Neural cell (in vitro differentiated cells): ENCODE measurements at regions not wholly inside any gene's neighbourhood (a gene's known extent, or its start where the extent isn't known, plus 50 kb on each side); places are given as distances from the start of the nearest gene placed in this dataset.

ENCODE experiments used
- H2AFZ ChIP-seq: fragments of 200-600, 300-800 bp; sonication (generic), shearing (Covaris generic); 2 replicates; pipeline ENCODE4 v1.6.0; 2014; ENCODE audit warnings: low read depth, mild to moderate bottlenecking, antibody characterized with exemption, low read length, moderate library complexity
- H3F3A ChIP-seq: fragments of 200-600 bp; shearing (Covaris generic); 2 replicates; pipeline ENCODE4 v1.6.1; 2016; ENCODE audit warnings: mild to moderate bottlenecking, moderate library complexity, mixed read lengths, antibody characterized with exemption, low read length; ENCODE audit not compliant: insufficient read depth, poor library complexity, severe bottlenecking
- H3K27ac ChIP-seq: fragments of 200-600, 300-800 bp; sonication (generic), shearing (Covaris generic); 2 replicates; pipeline ENCODE4 v1.5.1; 2014; ENCODE audit warnings: mild to moderate bottlenecking, low read length, moderate library complexity
- H3K27me3 ChIP-seq: fragments of 300-800, 200-600 bp; sonication (generic), shearing (Covaris generic); 2 replicates; pipeline ENCODE4 v1.6.0; 2014; ENCODE audit warnings: mild to moderate bottlenecking, low read depth, low read length, moderate library complexity; ENCODE audit not compliant: insufficient read depth
- H3K36me3 ChIP-seq: fragments of 300-800, 200-600 bp; sonication (generic), shearing (Covaris generic); 2 replicates; pipeline ENCODE4 v1.5.1; 2014; ENCODE audit warnings: mild to moderate bottlenecking, antibody characterized with exemption, low read length, moderate library complexity; ENCODE audit not compliant: insufficient read depth
- H3K4me2 ChIP-seq: fragments of 300-800, 200-600 bp; sonication (generic), shearing (Covaris generic); 2 replicates; pipeline ENCODE4 v1.6.0; 2014; ENCODE audit warnings: mild to moderate bottlenecking, low read length
- H3K4me3 ChIP-seq: fragments of 300-800, 200-600 bp; sonication (generic), shearing (Covaris generic); 2 replicates; pipeline ENCODE4 v1.5.1; 2014; ENCODE audit warnings: mild to moderate bottlenecking, low read length, moderate library complexity
- H3K79me2 ChIP-seq: fragments of 200-600 bp; shearing (Covaris generic); replicated peaks from 2 replicates; pipeline ENCODE4 v1.6.0; 2014; ENCODE audit warnings: mild to moderate bottlenecking, low read length, moderate library complexity; ENCODE audit not compliant: insufficient read depth
- H3K9ac ChIP-seq: fragments of 300-800, 200-600 bp; sonication (generic), shearing (Covaris generic); 2 replicates; pipeline ENCODE4 v1.6.1; 2016; ENCODE audit warnings: mild to moderate bottlenecking, low read length, mixed read lengths
- H3K9me2 ChIP-seq: fragments of 200-600 bp; shearing (Covaris generic); 2 replicates; pipeline ENCODE4 v1.6.1; 2016; ENCODE audit warnings: mild to moderate bottlenecking, low read length, mixed read lengths; ENCODE audit not compliant: insufficient read depth
- H3K9me3 ChIP-seq: fragments of 200-600, 300-800 bp; sonication (generic), shearing (Covaris generic); 2 replicates; pipeline ENCODE4 v1.6.1; 2016; ENCODE audit warnings: mild to moderate bottlenecking, mixed run types, low read length, moderate library complexity, mixed read lengths
- H4K20me1 ChIP-seq: fragments of 200-600 bp; shearing (Covaris generic); 2 replicates; pipeline ENCODE4 v1.6.1; 2016; ENCODE audit warnings: mild to moderate bottlenecking, mixed run types; ENCODE audit not compliant: insufficient read depth
- EP300 ChIP-seq: fragments of 450-650 bp; conservative IDR thresholded peaks from 2 replicates; pipeline ENCODE4 v1.6.1; 2014; ENCODE audit warnings: antibody characterized with exemption, mild to moderate bottlenecking, moderate library complexity; ENCODE audit not compliant: poor library complexity, severe bottlenecking
- EZH2 ChIP-seq: fragments of 200-600, 300-800 bp; shearing (Covaris generic), sonication (generic); IDR thresholded peaks from 2 replicates; pipeline ENCODE4 v1.6.1; 2014; ENCODE audit warnings: antibody characterized with exemption, low read length, borderline replicate concordance, mild to moderate bottlenecking; ENCODE audit not compliant: insufficient read depth, poor library complexity, severe bottlenecking
- MXI1 ChIP-seq: fragments of 450-650 bp; conservative IDR thresholded peaks from 2 replicates; pipeline ENCODE4 v1.6.1; 2014; ENCODE audit warnings: antibody characterized with exemption, mild to moderate bottlenecking; ENCODE audit not compliant: poor library complexity, severe bottlenecking
- POLR2AphosphoS5 ChIP-seq: IDR thresholded peaks from 2 replicates; pipeline ENCODE4 v1.6.1; 2012
- RAD21 ChIP-seq: fragments of 450-650 bp; conservative IDR thresholded peaks from 2 replicates; pipeline ENCODE4 v1.6.1; 2014; ENCODE audit warnings: antibody characterized with exemption, mild to moderate bottlenecking, moderate library complexity
- REST ChIP-seq: IDR thresholded peaks from 2 replicates; pipeline ENCODE4 v1.6.1; 2012; ENCODE audit warnings: borderline replicate concordance
- SMC3 ChIP-seq: fragments of 450-650 bp; conservative IDR thresholded peaks from 2 replicates; pipeline ENCODE4 v1.6.1; 2014; ENCODE audit warnings: antibody characterized with exemption, mild to moderate bottlenecking, moderate library complexity; ENCODE audit not compliant: poor library complexity
- TAF1 ChIP-seq: IDR thresholded peaks from 2 replicates; pipeline ENCODE4 v1.6.1; 2012; ENCODE audit warnings: low read depth
- TF ChIP-seq, protein P1 (sequence below): fragments of 450-650 bp; IDR thresholded peaks from 2 replicates; pipeline ENCODE4 v1.5.1; 2014; ENCODE audit warnings: antibody characterized with exemption, mild to moderate bottlenecking, moderate library complexity; ENCODE audit not compliant: poor library complexity, severe bottlenecking

GRCh38 chr10:43843321-43844101 is 194.8 kb upstream of the ZNF32 start:
- Histone ChIP-seq H3K4me3 (no peak overlapping the region), H3K79me2 (no peaks in the 10 kb centered on the region), H3K9me2 (no peaks in the 10 kb centered on the region), H3K9me3 (no peaks in the 10 kb centered on the region), H3K27ac (no peak overlapping the region), H3K27me3 (no peaks in the 10 kb centered on the region), H2AFZ (no peak overlapping the region), H3K36me3 (no peaks in the 10 kb centered on the region), H4K20me1 (no peaks in the 10 kb centered on the region), H3F3A (no peaks in the 10 kb centered on the region), H3K9ac (no peak overlapping the region), H3K4me2 (no peak overlapping the region)
- no peak for TF ChIP-seq EP300
- no peak for TF ChIP-seq EZH2
- no peak for TF ChIP-seq TAF1
- TF ChIP-seq POLR2AphosphoS5: no peak
- TF ChIP-seq, protein P1, sequence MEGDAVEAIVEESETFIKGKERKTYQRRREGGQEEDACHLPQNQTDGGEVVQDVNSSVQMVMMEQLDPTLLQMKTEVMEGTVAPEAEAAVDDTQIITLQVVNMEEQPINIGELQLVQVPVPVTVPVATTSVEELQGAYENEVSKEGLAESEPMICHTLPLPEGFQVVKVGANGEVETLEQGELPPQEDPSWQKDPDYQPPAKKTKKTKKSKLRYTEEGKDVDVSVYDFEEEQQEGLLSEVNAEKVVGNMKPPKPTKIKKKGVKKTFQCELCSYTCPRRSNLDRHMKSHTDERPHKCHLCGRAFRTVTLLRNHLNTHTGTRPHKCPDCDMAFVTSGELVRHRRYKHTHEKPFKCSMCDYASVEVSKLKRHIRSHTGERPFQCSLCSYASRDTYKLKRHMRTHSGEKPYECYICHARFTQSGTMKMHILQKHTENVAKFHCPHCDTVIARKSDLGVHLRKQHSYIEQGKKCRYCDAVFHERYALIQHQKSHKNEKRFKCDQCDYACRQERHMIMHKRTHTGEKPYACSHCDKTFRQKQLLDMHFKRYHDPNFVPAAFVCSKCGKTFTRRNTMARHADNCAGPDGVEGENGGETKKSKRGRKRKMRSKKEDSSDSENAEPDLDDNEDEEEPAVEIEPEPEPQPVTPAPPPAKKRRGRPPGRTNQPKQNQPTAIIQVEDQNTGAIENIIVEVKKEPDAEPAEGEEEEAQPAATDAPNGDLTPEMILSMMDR: no peak
- no peak for TF ChIP-seq SMC3
- no peak for TF ChIP-seq MXI1
- TF ChIP-seq REST: no peak
- no peak for TF ChIP-seq RAD21

DNA sequence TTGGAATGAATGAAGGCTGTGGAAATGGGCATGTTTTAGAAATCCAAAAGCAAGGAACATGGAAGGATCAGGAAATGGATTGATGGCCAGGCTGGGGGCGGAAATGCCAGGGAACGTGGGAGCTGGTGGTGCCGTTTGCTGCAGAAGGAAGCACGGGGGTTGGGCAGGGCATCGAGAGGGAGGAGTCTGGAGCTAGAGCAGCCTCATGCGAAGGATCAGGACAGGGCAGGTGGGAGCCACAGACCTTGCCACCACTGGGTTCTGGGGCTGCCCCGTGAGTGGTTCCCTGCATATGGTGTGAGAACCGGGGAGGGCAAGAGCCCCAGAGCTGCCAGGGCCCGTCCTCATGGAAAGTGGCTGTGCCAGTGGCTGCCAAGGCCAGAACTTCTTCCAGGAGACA is 193.8 kb upstream of the ZNF32 start:
- H3K27ac ChIP-seq: no peak overlapping the region
- no peaks in the 10 kb centered on the region for H3K79me2 ChIP-seq
- no peak overlapping the region for H3K4me3 ChIP-seq
- no peaks in the 10 kb centered on the region for H3F3A ChIP-seq
- no peaks in the 10 kb centered on the region for H3K27me3 ChIP-seq
- H2AFZ ChIP-seq: no peak overlapping the region
- no peaks in the 10 kb centered on the region for H4K20me1 ChIP-seq
- TF ChIP-seq, protein P1: no peak
- TF ChIP-seq POLR2AphosphoS5 (no peak), REST (no peak), SMC3 (no peak), EP300 (no peak), RAD21 (no peak), EZH2 (no peak), MXI1 (no peak), TAF1 (no peak)
- no peak overlapping the region for H3K4me2 ChIP-seq
- H3K9ac ChIP-seq: no peak overlapping the region
- H3K9me2 ChIP-seq: no peaks in the 10 kb centered on the region
- H3K9me3 ChIP-seq: no peaks in the 10 kb centered on the region
- no peaks in the 10 kb centered on the region for H3K36me3 ChIP-seq
